ENCODE measurements at regions not wholly inside any gene's neighbourhood (a gene's known extent, or its start where the extent isn't known, plus 50 kb on each side); places are given as distances from the start of the nearest gene placed in this dataset.

- no peak overlapping the region for H3K27ac ChIP-seq (replicated peaks)
- TF ChIP-seq POLR2AphosphoS5 (IDR thresholded peaks at IDR 0.05; ENCODE audit: low read depth) (no peak), CTCF (IDR thresholded peaks at IDR 0.05; ENCODE audit: insufficient read depth, low read length) (no peak), SPI1 (IDR thresholded peaks at IDR 0.05; ENCODE audit: borderline replicate concordance, low read depth) (no peak), REST (IDR thresholded peaks at IDR 0.05; ENCODE audit: insufficient replicate concordance, low read depth) (no peak), GABPA (IDR thresholded peaks at IDR 0.05; ENCODE audit: low read depth) (no peak)
These were observed 72.8 kb upstream of the NR5A2 start for GRCh38 chr1:199954699-199955098.

GRCh38 chr1:199955235-199955634, 72.3 kb upstream of the NR5A2 start:
- DNase-seq (ENCODE audit: low read depth in 1 of 2, low spot score in 1 of 2): no peak
- Histone ChIP-seq H3K27me3 (ENCODE audit: insufficient read depth, poor library complexity, severe bottlenecking) (no peaks in the 10 kb centered on the region), H3K4me3 (replicated peaks; ENCODE audit: insufficient read depth, low read length) (no peak overlapping the region), H3K27ac (replicated peaks) (no peak overlapping the region)
- TF ChIP-seq GABPA (IDR thresholded peaks at IDR 0.05; ENCODE audit: low read depth) (no peak), CTCF (IDR thresholded peaks at IDR 0.05; ENCODE audit: insufficient read depth, low read length) (no peak), POLR2AphosphoS5 (IDR thresholded peaks at IDR 0.05; ENCODE audit: low read depth) (no peak), REST (IDR thresholded peaks at IDR 0.05; ENCODE audit: insufficient replicate concordance, low read depth) (no peak), SPI1 (IDR thresholded peaks at IDR 0.05; ENCODE audit: borderline replicate concordance, low read depth) (no peak)

More at GRCh38 chr1:199954699-199955098, 72.8 kb upstream of the NR5A2 start:
- no peaks in the 10 kb centered on the region for H3K27me3 ChIP-seq (ENCODE audit: insufficient read depth, poor library complexity, severe bottlenecking)
- DNase-seq (ENCODE audit: low read depth in 1 of 2, low spot score in 1 of 2): no peak
- H3K4me3 ChIP-seq (replicated peaks; ENCODE audit: insufficient read depth, low read length): no peak overlapping the region

GRCh38 chr1:199956005-199956404, 71.5 kb upstream of the NR5A2 start:
- Histone ChIP-seq H3K27me3 (ENCODE audit: insufficient read depth, poor library complexity, severe bottlenecking) (no peaks in the 10 kb centered on the region), H3K27ac (replicated peaks) (no peak overlapping the region), H3K4me3 (replicated peaks; ENCODE audit: insufficient read depth, low read length) (no peak overlapping the region)
- no peak for TF ChIP-seq GABPA (IDR thresholded peaks at IDR 0.05; ENCODE audit: low read depth)
- TF ChIP-seq POLR2AphosphoS5 (IDR thresholded peaks at IDR 0.05; ENCODE audit: low read depth): no peak
- no peak for TF ChIP-seq CTCF (IDR thresholded peaks at IDR 0.05; ENCODE audit: insufficient read depth, low read length)
- TF ChIP-seq REST (IDR thresholded peaks at IDR 0.05; ENCODE audit: insufficient replicate concordance, low read depth): no peak
- TF ChIP-seq SPI1 (IDR thresholded peaks at IDR 0.05; ENCODE audit: borderline replicate concordance, low read depth): no peak
- DNase-seq (ENCODE audit: low read depth in 1 of 2, low spot score in 1 of 2): no peak

Measured in HL-60 (cell line).